Parathyroid adenoma (tissue), 2 donors: ENCODE measurements at regions not wholly inside any gene's neighbourhood (a gene's known extent, or its start where the extent isn't known, plus 50 kb on each side); places are given as distances from the start of the nearest gene placed in this dataset.

Experiments used
- H2AFZ ChIP-seq: fragments of 300-600 bp; sonication (generic); one replicate; pipeline ENCODE4 v1.7.0; 2017; ENCODE audit warnings: antibody characterized with exemption, mild to moderate bottlenecking
- H3K27ac ChIP-seq: fragments of 300-600 bp; sonication (generic); one replicate; pipeline ENCODE4 v1.7.0; 2017
- H3K27me3 ChIP-seq: fragments of 300-600 bp; sonication (generic); one replicate; pipeline ENCODE4 v1.7.0; 2017; ENCODE audit warnings: low read length; ENCODE audit not compliant: control insufficient read depth, insufficient read depth
- H3K36me3 ChIP-seq: fragments of 300-600 bp; sonication (generic); one replicate; pipeline ENCODE4 v1.7.0; 2017; ENCODE audit warnings: low read length; ENCODE audit not compliant: control insufficient read depth, insufficient read depth
- H3K4me1 ChIP-seq: fragments of 300-600 bp; sonication (generic); one replicate; pipeline ENCODE4 v1.7.0; 2017; ENCODE audit warnings: control low read depth
- H3K4me2 ChIP-seq: fragments of 300-600 bp; sonication (generic); one replicate; pipeline ENCODE4 v1.7.0; 2017; ENCODE audit warnings: low read length
- H3K4me3 ChIP-seq: fragments of 300-600 bp; sonication (generic); one replicate; pipeline ENCODE4 v1.7.0; 2017; ENCODE audit warnings: low read depth, low read length
- H3K79me2 ChIP-seq: fragments of 300-600 bp; sonication (generic); one replicate; pipeline ENCODE4 v1.7.0; 2017; ENCODE audit warnings: control low read depth
- H3K9ac ChIP-seq: fragments of 300-600 bp; sonication (generic); one replicate; pipeline ENCODE4 v1.7.0; 2017; ENCODE audit warnings: mild to moderate bottlenecking
- H3K9me3 ChIP-seq: fragments of 300-600 bp; sonication (generic); one replicate; pipeline ENCODE4 v1.7.0; 2017; ENCODE audit warnings: low read length; ENCODE audit not compliant: control insufficient read depth
- TF ChIP-seq, protein P1 (sequence below): fragments of 300-600 bp; sonication (generic); IDR thresholded peaks from one replicate; pipeline ENCODE4 v1.7.0; 2017; ENCODE audit warnings: antibody characterized with exemption, mild to moderate bottlenecking
- donor health status: primary hyperparathyroidism.

DNA sequence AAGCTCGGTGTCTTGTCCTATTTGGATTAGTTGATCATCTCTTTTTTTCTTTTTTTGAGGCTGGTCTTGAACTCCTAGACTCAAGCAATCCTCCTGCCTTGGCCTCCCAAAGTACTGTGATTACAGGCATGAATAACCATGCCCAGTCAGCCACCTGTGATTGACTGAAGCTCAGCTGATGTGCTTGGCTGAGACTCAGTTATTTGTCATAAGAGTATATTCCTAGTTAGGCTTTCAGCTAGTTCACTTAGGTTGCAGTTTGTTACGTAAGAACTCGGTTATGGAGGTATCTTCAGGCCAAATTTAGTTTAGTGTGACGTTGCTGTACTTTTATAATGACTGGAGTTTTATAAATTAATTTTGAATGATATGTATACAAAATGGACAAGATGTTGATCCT, 365.0 kb downstream of the SV2B start:
- H3K4me3 ChIP-seq: no peak overlapping the region
- no peak overlapping the region for H3K9ac ChIP-seq
- no peak overlapping the region for H2AFZ ChIP-seq
- no peak overlapping the region for H3K4me2 ChIP-seq
- H3K4me1 ChIP-seq: no peaks in the 10 kb centered on the region
- no peaks in the 10 kb centered on the region for H3K9me3 ChIP-seq
- no peaks in the 10 kb centered on the region for H3K36me3 ChIP-seq
- no peak overlapping the region for H3K27ac ChIP-seq
- TF ChIP-seq, protein P1, sequence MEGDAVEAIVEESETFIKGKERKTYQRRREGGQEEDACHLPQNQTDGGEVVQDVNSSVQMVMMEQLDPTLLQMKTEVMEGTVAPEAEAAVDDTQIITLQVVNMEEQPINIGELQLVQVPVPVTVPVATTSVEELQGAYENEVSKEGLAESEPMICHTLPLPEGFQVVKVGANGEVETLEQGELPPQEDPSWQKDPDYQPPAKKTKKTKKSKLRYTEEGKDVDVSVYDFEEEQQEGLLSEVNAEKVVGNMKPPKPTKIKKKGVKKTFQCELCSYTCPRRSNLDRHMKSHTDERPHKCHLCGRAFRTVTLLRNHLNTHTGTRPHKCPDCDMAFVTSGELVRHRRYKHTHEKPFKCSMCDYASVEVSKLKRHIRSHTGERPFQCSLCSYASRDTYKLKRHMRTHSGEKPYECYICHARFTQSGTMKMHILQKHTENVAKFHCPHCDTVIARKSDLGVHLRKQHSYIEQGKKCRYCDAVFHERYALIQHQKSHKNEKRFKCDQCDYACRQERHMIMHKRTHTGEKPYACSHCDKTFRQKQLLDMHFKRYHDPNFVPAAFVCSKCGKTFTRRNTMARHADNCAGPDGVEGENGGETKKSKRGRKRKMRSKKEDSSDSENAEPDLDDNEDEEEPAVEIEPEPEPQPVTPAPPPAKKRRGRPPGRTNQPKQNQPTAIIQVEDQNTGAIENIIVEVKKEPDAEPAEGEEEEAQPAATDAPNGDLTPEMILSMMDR: no peak
- no peaks in the 10 kb centered on the region for H3K79me2 ChIP-seq
- H3K27me3 ChIP-seq: no peaks in the 10 kb centered on the region

DNA sequence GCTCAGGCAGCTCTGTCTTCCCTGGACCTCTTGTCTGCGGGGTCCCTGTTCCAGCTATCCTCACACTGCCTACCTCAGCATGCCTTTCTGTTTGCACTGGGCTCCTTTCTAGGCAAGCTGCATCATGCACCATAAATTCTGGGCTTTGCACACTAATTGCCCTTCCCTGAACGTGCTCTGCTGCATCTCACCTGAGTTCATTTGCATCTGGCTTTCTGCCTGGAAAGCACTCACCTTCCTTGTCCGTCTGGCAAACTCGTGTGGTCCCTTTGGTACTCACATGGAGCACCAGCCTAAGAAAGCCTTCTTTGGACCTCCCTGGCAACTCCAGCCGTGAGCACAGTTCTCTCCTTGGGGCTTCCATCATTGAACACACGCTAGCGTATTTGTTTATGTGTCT, 365.6 kb downstream of the SV2B start:
- Histone ChIP-seq H3K9me3 (no peaks in the 10 kb centered on the region), H3K4me2 (no peak overlapping the region), H3K27ac (no peak overlapping the region), H3K4me3 (no peak overlapping the region), H3K36me3 (no peaks in the 10 kb centered on the region), H3K4me1 (no peaks in the 10 kb centered on the region), H3K9ac (no peak overlapping the region), H2AFZ (no peak overlapping the region), H3K79me2 (no peaks in the 10 kb centered on the region), H3K27me3 (no peaks in the 10 kb centered on the region)
- TF ChIP-seq, protein P1: no peak

DNA sequence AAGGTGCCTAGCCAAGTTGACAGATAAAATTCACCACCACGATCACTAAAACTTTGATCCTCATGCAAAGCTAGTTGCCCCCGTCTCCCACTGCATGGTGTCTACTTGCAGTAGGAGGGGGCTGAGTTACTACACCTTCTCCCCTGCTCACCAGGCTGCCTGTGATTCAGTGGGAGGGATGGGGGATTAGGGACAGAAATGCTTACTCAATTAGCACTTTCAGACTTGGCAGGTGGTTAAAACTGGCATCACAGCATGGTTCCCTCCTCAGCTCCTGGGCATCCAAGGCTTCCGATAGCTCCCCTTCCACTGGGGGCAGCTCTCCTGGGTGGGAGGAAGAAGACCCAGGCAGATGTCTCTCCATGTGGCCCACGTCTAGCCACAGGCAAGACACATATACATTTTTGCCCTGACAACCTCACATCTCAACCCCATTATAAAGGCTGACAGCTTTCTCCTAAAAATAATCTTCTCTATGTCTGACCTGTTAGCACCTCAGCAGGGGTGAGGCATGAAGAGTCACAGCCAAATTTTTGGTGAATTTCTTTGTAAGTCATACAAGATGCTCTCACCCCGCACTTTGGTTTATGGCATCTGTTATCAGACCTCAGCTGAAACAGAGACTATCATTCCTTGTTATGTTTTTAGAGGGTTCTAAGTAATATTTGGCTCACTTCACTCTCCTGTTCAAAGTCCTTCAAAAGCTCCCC, 369.0 kb downstream of the SV2B start:
- H3K27me3 ChIP-seq: no peaks in the 10 kb centered on the region
- H3K79me2 ChIP-seq: no peaks in the 10 kb centered on the region
- H3K9ac ChIP-seq: no peak overlapping the region
- no peak overlapping the region for H3K4me2 ChIP-seq
- no peaks in the 10 kb centered on the region for H3K4me1 ChIP-seq
- H3K27ac ChIP-seq: no peak overlapping the region
- TF ChIP-seq, protein P1: no peak
- H3K36me3 ChIP-seq: no peaks in the 10 kb centered on the region
- no peak overlapping the region for H3K4me3 ChIP-seq
- no peak overlapping the region for H2AFZ ChIP-seq
- no peaks in the 10 kb centered on the region for H3K9me3 ChIP-seq

DNA sequence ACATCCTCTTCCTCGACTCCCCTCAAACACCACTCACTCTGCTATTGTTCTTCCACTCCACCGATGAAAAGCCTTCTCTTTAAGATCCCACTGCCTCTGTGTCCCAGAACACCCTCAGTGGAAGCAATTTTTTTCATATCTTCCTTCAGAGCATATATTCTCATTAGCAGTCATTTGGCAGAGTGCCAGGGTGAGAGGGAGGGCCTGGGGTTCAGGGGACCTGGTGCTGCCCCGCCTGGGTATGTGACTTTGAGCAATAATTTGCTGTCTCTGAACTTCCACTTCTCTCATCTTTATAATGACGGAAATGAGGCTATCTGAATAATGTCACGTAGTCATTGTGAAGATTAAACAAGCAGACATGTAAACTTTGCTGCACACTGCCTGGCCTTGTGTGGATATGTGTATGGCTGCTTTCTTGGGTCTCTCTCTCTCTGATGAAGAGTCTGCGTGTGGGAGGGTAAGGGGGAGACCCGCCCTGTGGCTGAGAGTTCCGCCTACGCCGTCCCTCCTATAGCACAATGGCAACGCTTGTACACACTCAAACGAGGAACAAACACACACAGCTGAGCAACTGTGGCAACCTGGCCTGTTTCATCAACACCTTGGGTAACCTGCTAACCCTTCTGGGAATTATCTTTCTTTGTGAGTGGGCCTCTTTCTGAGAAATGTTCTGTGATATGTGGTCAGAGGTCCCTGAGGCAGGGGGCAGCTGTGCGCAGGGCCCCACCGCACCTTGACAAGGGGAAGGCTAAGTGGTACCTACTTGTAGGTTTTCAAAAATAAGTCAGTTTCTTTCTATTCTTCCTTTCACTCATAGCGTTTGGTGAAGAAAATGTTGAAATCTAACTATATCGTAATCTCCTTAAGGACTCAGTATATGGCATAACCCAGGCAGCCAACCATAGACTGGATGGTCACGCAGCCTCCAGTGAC, 369.8 kb downstream of the SV2B start:
- Histone ChIP-seq H3K9ac (no peak overlapping the region), H3K9me3 (no peaks in the 10 kb centered on the region), H3K27ac (no peak overlapping the region), H2AFZ (no peak overlapping the region), H3K27me3 (no peaks in the 10 kb centered on the region), H3K4me3 (no peak overlapping the region), H3K4me2 (no peak overlapping the region), H3K79me2 (no peaks in the 10 kb centered on the region), H3K36me3 (no peaks in the 10 kb centered on the region), H3K4me1 (no peaks in the 10 kb centered on the region)
- TF ChIP-seq, protein P1: no peak
